Osteocyte (in vitro differentiated cells): ENCODE measurements at regions not wholly inside any gene's neighbourhood (a gene's known extent, or its start where the extent isn't known, plus 50 kb on each side); places are given as distances from the start of the nearest gene placed in this dataset.

Source experiments
- DNase-seq: peaks from one replicate; pipeline ENCODE4 v3.0.0; 2021; ENCODE audit warnings: mixed read lengths; ENCODE audit not compliant: unreplicated experiment; ENCODE audit errors: extremely low spot score
- H3K27ac Mint-ChIP-seq: one replicate; pipeline ENCODE4 v1.8.0; 2021; ENCODE audit warnings: mild to moderate bottlenecking, mixed read lengths; ENCODE audit not compliant: unreplicated experiment
- H3K27me3 Mint-ChIP-seq: one replicate; pipeline ENCODE4 v1.8.0; 2021; ENCODE audit warnings: mixed read lengths; ENCODE audit not compliant: unreplicated experiment
- H3K36me3 Mint-ChIP-seq: one replicate; pipeline ENCODE4 v1.8.0; 2021; ENCODE audit warnings: mixed read lengths; ENCODE audit not compliant: unreplicated experiment
- H3K4me1 Mint-ChIP-seq: one replicate; pipeline ENCODE4 v1.8.0; 2021; ENCODE audit warnings: mixed read lengths; ENCODE audit not compliant: unreplicated experiment
- H3K4me3 Mint-ChIP-seq: one replicate; pipeline ENCODE4 v1.8.0; 2021; ENCODE audit warnings: mild to moderate bottlenecking, moderate library complexity, mixed read lengths; ENCODE audit not compliant: unreplicated experiment
- H3K9me3 Mint-ChIP-seq: one replicate; pipeline ENCODE4 v1.8.0; 2021; ENCODE audit warnings: mixed read lengths; ENCODE audit not compliant: unreplicated experiment
- TF ChIP-seq, protein P1 (sequence below): fragments of 200-600 bp; sonication (generic); IDR thresholded peaks from 2 replicates; pipeline ENCODE4 v1.5.0; 2021; ENCODE audit warnings: antibody characterized with exemption, mild to moderate bottlenecking, moderate library complexity

- Mint-ChIP-seq H3K36me3 (no peaks in the 10 kb centered on the region), H3K4me3 (no peak overlapping the region), H3K4me1 (no peaks in the 10 kb centered on the region), H3K27me3 (peaks cover 2% of the 10 kb centered on the region), H3K27ac (no peak overlapping the region), H3K9me3 (no peaks in the 10 kb centered on the region)
- TF ChIP-seq, protein P1, sequence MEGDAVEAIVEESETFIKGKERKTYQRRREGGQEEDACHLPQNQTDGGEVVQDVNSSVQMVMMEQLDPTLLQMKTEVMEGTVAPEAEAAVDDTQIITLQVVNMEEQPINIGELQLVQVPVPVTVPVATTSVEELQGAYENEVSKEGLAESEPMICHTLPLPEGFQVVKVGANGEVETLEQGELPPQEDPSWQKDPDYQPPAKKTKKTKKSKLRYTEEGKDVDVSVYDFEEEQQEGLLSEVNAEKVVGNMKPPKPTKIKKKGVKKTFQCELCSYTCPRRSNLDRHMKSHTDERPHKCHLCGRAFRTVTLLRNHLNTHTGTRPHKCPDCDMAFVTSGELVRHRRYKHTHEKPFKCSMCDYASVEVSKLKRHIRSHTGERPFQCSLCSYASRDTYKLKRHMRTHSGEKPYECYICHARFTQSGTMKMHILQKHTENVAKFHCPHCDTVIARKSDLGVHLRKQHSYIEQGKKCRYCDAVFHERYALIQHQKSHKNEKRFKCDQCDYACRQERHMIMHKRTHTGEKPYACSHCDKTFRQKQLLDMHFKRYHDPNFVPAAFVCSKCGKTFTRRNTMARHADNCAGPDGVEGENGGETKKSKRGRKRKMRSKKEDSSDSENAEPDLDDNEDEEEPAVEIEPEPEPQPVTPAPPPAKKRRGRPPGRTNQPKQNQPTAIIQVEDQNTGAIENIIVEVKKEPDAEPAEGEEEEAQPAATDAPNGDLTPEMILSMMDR, result no peak
- no peak for DNase-seq
These were observed 304.1 kb upstream of the EPHA6 start for GRCh38 chr3:96510334-96510733.

DNA sequence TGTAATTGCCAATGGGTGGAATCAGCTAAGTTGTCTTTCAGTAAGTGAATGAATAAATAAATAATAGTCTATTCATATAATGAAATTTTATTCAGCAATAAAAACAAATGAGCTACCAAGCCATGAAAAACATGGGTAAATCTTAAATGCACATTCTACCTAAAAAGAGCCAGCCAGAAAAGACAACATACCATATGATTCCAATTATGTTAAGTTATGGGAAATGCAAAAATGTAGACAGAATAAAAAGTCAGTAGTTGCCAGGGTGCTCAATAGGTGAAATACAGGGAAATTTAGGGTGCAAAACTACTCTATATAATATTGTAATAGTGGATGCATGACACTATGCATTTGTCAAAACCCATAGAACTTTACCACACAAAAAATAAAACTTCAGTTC lies 277.2 kb upstream of the EPHA6 start:
- Mint-ChIP-seq H3K9me3 (no peaks in the 10 kb centered on the region), H3K36me3 (no peaks in the 10 kb centered on the region), H3K27me3 (peaks cover 11% of the 10 kb centered on the region), H3K4me1 (no peaks in the 10 kb centered on the region), H3K4me3 (no peak overlapping the region), H3K27ac (no peak overlapping the region)
- TF ChIP-seq, protein P1, result no peak
- no peak for DNase-seq

- no peaks in the 10 kb centered on the region for H3K9me3 Mint-ChIP-seq
- DNase-seq, result no peak
- TF ChIP-seq, protein P1, result no peak
- H3K27me3 Mint-ChIP-seq, result peaks cover 11% of the 10 kb centered on the region
- no peaks in the 10 kb centered on the region for H3K36me3 Mint-ChIP-seq
- H3K4me3 Mint-ChIP-seq, result no peak overlapping the region
- H3K27ac Mint-ChIP-seq, result no peak overlapping the region
- no peaks in the 10 kb centered on the region for H3K4me1 Mint-ChIP-seq
These were observed 276.2 kb upstream of the EPHA6 start for GRCh38 chr3:96538186-96538585.

DNA sequence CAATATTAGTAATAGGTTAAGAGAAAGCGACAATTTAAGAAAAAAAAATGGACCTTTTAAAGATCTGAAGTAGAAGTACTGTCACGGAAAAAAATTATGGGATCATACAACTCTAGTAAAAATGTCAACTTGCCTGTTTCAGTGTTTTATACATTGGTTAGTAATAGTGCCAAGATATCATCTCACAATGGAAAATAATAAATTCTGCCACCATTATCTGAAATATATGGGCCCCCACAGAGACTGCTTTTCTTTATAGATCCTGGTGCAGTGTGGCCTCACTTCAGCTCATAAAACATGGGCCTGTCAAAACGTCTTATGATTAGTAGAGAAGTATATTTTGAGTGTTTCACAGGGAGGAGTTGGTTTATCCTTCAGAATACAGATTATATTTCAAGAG lies 266.3 kb upstream of the EPHA6 start:
- TF ChIP-seq, protein P1, result no peak
- H3K36me3 Mint-ChIP-seq, result no peaks in the 10 kb centered on the region
- peaks cover 6% of the 10 kb centered on the region for H3K27me3 Mint-ChIP-seq
- no peak for DNase-seq
- H3K4me3 Mint-ChIP-seq, result no peak overlapping the region
- no peaks in the 10 kb centered on the region for H3K4me1 Mint-ChIP-seq
- H3K9me3 Mint-ChIP-seq, result peaks cover 7% of the 10 kb centered on the region
- H3K27ac Mint-ChIP-seq, result no peak overlapping the region

GRCh38 chr3:96576935-96577334 lies 237.5 kb upstream of the EPHA6 start:
- peaks cover 22% of the 10 kb centered on the region for H3K9me3 Mint-ChIP-seq
- H3K27me3 Mint-ChIP-seq, result peaks cover 2% of the 10 kb centered on the region
- TF ChIP-seq, protein P1, result no peak
- H3K4me1 Mint-ChIP-seq, result no peaks in the 10 kb centered on the region
- no peak for DNase-seq
- peaks cover 1% of the 10 kb centered on the region for H3K36me3 Mint-ChIP-seq
- no peak overlapping the region for H3K27ac Mint-ChIP-seq
- no peak overlapping the region for H3K4me3 Mint-ChIP-seq
